SK-N-MC (cell line): ENCODE measurements at regions not wholly inside any gene's neighbourhood (a gene's known extent, or its start where the extent isn't known, plus 50 kb on each side); places are given as distances from the start of the nearest gene placed in this dataset.

Experiments used
- EZH2 ChIP-seq: fragments of 200-600 bp; sonication (generic); IDR thresholded peaks from one replicate; pipeline ENCODE4 v1.6.1; 2017; ENCODE audit warnings: antibody characterized with exemption
- FOXP2 ChIP-seq: optimal IDR thresholded peaks from 2 replicates; pipeline ENCODE3; 2011; ENCODE audit warnings: mild to moderate bottlenecking, moderate library complexity; ENCODE audit not compliant: insufficient read depth; ENCODE audit errors: extremely low read length, control extremely low read depth
- POLR2AphosphoS5 ChIP-seq: IDR thresholded peaks from 2 replicates; pipeline ENCODE4 v1.6.1; 2012; ENCODE audit warnings: mild to moderate bottlenecking, low read depth, low read length, borderline replicate concordance

DNA sequence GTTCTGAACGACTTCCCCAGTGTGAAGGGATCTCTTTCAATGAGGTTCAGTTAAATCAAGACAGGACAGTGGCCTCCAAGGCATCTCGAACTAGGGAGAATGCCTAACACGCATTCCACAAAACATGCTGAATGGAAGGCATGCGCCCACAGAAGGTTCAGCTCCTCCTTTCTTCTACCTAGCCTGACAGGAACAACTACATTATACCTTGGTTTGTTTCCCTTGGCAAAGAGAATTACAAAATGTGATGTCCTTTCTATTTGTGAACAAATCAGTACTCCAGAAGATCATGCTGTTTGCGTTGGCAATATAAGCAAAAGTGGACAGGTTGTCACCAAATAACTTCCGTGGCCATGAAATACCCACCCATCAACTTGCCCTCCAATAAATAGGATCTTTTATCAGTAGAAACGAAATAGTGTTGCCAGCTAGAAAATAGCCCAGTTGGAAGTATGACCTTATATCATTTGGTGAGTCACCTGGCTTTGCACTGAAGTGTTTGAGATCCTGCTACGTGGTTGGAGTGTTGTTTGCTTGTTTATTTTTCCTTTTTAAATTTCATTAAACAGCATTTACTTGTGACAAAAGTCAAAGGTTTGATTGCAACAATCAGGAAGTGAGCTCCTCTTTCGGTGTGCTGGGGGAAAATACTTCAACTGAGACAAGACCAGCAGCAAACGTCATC, 117.0 kb upstream of the FAM204A start:
- TF ChIP-seq EZH2 (no peak), POLR2AphosphoS5 (no peak), FOXP2 (no peak)
